ENCODE measurements at regions not wholly inside any gene's neighbourhood (a gene's known extent, or its start where the extent isn't known, plus 50 kb on each side); places are given as distances from the start of the nearest gene placed in this dataset.
"Not testable (repeated sequence)": the region's sequence is repeated elsewhere in the genome, so short reads cannot be mapped to it uniquely, and the experiment has no call there.

DNA sequence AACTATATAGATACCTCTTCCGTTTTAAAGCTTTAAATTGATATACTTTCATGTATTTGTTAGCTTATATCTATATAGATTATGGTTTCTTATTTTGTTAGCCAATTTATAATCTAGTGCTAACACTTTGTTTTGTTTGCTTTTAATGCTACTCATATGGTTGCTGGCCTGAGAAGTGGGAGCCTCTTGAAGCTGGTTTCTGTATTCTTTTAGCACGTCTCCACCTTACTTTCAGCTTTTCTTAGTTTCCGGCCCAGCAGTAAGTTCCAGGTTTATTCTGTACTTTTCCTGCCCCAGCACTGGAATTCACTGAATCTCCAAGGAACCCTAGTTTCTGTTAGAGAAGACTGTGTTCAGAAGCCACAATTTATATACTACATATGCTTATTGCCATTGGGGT is 458.9 kb downstream of the PRR16 start:
- DNase-seq: no peak

DNA sequence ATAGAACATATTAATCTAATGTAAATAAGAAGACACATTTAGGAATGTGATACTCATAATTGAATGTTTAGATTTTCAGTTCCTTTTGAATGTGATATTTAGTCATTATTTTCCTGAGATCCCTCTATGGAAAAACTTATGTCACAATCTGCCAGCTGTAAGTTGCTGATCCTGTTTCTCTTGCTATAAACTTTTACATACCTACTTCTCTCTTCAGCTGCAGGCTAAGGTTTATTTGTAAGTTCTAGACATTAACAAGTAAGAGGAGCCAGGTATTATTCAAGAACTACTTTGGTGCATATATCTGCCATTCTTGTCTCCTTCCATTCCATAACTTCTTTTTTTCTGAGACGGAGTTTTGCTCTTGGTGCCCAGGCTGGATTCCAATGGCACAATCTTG is 462.4 kb downstream of the PRR16 start:
- no peak for DNase-seq

DNA sequence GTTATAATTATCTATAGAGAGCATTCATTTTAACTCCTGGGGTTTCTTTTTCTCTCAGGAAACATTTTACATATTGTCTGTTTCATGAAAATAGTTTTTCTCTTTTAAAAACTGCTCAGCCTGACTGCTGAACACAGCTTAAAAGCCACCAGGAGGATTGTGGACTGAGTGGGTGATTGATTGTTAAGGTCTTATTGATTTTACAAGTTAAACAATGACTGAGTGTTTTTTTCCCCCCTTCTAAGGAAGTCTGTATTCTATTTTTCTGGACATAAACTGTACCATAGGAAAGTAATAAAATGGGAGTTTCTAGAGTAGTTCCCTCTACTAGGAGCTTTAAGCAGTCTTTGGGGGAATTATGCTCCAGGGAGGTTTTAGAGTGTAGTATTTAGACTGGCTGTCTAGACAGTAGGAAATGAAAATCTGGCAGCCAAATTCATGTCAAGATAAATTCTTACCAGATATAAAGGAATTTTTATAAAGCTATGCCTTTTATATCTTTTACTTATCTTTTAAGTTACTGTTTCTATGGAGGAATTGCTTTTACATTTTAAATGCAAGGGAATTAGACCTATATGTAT is 463.9 kb downstream of the PRR16 start:
- DNase-seq: no peak

DNA sequence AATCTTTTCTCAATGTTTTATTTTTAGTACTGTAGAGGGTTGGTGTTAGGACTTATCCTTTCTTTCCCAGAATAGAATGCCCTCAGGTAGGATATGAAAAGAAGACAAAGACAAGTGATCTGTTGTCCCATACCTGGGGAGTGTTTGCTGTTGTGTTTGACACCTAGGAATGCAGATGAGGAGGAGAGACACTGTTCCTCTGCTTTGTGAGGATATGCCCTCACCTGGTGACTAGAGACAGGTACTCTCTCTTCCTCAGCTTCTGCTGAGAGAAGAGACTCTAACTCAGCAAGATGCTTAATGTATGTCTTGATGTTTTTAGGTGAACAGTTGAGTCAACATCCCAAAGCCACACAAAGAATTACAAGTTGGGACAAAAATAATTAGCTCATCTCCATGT is 468.4 kb downstream of the PRR16 start:
- no peak for DNase-seq

DNA sequence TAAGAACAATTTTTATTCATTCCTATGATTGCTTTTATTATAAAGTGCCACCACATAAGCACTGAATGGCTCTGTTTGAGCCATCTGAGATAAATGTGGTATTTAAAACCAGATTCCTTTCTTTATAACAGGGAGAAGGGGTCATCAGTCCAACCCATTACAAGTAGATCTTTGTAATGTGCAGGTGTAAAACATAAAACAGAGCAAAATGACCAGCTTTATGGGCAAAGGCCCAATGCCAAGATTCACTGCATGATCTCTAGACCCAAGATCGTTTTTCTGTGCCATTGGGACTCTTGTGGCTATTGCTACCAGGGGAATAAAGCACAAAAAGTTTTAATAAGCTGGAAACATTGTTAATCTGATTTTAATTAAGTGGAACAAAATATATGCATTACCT is 469.9 kb downstream of the PRR16 start:
- DNase-seq: no peak

DNA sequence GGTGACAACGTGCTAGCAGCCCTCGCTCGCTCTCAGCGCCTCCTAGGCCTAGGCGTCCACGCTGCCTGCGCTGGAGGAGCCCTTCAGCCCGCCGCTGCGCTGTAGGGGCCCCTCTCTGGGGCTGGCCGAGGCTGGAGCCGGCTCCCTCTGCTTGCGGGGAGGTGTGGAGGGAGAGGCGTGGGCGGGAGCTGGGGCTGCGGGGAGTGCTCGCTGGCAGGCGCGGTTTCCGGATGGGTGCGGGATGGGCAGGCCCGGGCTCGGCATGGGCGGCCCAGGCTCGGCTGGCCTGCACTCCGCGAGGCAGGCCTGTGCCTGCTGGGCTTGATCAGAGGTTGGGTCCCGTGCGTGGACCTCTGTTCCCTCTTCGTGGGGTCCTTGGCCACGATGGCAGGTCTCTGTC is 472.6 kb downstream of the PRR16 start:
- no peak for DNase-seq

DNA sequence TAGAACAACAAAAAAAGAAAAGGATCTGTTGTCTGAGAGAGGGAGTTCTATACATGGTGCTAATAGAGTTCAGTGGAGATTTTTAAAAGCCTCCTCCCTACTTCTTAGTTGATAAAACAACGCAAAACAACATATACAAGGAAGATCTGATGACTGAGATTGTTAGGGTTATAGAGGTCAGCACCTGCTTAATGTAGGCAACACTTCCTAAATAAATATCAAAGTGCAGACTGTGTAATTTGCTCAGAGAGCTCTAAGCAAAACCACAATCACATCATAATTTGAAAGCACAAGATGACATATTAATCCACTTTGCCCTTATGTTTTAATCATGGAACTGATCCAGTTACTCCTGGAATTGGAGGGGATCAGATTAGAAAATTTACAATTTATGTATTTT is 474.5 kb downstream of the PRR16 start:
- DNase-seq: no peak

DNA sequence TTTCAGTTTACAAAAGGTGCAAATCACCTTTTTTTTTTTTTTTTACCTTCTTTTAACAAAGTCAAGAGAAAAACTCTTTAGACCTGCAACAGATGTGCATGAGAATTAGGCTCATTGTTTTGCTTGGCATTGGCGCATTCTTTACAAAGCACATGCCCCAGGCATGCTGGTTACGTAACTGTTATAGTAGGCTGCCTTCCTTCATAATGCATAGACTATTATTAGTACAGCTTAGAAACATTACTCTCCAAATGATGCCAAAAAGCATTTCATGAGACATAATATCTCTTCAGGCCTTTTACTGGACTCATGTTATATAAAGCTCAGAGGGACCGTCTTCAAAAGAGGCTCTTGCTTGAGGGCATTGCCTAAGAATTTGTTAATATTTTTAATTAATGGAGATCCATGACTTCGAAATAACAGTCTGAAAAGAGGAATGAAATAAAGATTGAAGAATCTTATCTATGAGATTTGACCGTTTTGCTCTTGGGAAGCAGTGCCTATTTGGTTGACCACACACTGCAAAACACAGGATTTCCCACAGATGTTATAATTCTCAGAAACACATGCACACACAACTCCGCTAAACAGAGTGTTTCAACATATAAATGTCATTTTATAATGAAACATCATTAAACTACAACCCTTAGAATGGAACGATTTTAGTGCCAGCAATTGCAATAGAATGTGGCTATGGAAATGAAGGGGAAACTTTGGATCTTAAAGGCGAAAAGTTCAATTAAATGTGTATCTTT is 478.7 kb downstream of the PRR16 start:
- DNase-seq: peak; percentile 36

DNA sequence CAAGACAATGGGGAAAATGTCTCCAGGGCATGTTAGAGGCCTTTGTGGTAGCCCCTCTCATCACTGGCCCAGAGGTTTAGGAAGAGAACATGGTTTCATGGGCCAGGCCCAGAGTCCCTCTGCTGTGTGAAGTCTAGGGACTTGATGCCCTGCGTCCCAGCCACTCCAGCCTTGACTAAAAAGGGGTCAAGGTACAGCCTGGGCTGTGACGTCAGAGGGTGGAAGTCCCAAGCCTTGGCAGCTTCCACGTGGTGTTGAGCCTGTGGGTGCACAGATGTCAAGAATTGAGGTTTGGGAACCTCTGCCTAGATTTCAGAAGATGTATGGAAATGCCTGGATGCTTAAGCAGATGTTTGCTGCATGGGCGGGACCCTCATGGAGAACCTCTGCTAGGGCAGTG is 485.5 kb downstream of the PRR16 start:
- DNase-seq: not testable (repeated sequence)

DNA sequence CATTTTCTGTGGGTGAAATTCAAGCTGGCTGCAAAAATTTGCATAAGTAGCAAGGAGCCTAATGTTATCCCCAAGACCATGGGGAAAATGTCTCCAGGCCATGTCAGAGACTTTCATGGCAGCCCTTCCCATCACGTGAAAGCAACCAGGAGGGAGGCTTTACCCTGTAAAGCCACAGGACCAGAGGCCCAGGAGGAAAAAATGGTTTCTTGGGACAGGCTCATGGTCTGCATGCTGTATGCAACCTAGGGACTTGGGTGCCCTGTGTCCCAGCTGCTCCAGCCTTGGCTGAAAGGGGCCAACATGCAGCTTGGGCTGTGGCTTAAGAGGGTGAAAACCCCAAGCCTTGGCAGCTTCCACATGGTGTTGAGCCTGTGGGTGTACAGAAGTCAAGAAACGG is 489.3 kb downstream of the PRR16 start:
- not testable (repeated sequence) for DNase-seq

DNA sequence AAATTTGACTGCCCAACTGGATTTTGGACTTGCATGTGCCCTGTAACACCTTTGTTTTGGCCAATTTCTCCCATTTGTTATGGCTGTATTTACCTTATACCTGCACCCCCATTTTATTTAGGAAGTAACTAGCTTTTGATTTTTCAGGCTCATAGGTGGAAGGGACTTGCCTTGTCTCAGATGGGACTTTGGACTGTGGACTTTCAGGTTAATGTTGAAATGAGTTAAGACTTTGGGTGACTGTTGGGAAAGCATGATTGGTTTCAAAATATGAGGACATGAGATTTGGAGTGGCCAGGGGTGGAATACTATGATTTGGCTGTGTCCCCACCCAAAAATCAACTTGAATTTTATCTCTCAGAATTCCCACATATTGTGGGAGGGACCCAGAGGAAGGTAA is 490.2 kb downstream of the PRR16 start:
- no peak for DNase-seq

DNA sequence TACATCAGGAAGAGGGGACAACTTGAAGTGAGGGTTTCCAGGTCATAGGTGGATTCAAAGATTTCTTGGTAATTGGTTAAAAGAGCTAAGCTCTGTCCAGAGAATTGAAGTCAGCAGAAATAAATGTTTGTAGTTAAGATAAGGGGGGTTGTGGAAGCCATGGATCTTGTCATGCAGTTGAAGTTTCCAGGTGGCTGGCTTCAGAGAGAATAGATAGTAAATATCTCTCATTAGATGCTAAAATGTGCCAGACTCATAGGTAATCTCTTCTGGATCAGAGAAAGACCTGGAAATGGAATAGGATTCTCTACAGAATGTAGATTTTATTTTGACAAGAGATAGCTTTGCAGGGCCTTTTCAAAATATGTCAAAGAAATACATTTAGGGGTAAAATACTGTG is 491.7 kb downstream of the PRR16 start:
- no peak for DNase-seq

DNA sequence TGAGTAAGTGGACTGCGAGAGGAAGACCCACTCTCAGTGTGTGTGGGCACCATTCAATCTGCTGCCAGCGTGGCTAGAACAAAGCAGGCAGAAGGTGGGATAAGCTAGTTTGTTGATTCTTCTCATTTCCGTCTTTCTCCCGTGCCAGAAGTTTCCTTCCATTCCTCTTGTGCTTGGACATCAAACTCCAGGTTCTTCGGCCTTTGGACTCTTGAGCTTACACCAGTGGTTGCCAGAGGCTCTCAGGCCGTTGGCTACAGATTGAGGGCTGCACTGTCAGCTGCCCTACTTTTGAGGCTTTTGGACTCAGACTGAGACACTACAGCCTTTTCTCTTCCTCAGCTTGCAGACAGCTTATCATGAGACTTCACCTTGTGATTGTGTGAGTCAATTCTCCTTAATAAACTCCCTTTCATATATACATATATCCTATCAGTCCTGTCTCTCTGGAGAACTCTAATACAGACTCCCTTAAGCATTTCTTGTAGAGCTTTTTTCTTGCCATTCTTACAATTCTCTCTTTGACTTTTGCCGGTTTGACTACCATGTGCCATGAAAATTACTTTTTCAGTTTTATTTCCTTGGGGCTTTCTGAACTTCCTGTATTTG is 494.9 kb downstream of the PRR16 start:
- DNase-seq: no peak

DNA sequence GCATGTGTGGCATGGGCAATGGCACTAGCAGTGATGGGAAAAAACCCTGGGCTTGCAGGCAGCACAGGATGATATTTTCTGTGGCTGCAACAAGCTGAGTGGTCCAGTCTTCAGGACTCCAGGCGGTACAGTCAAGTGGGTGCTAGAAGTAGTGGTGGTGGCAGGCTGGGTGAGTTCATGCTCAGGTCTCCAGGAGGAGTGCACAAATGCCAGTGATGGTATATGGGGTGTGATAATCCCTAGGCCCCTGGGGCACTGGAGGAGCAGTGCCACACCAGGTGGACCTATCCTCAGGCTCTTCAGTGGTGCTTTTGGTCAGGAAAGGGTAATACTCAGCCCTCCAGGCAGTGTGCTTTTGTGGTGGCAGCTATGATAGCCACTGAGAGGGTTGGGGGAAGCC is 496.4 kb downstream of the PRR16 start:
- DNase-seq: no peak

DNA sequence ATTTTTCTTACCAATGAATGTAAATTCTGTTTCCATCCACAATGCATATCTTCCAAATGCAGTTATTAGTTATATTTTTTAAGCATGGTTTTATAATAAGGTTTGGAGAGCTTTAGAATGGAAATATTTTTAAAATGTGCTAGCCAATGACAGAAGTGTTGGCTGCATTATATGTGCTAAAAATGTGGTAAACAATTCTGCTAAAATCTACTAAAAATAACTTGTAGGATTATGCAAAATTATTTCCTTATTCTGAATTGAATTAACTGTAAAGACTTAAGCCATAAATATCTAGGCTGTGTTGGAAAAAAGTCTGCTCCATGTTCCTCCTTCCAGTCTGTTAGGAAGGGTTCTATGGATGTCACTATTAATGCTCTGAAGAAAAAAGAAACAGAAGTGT is 503.3 kb downstream of the PRR16 start:
- no peak for DNase-seq

DNA sequence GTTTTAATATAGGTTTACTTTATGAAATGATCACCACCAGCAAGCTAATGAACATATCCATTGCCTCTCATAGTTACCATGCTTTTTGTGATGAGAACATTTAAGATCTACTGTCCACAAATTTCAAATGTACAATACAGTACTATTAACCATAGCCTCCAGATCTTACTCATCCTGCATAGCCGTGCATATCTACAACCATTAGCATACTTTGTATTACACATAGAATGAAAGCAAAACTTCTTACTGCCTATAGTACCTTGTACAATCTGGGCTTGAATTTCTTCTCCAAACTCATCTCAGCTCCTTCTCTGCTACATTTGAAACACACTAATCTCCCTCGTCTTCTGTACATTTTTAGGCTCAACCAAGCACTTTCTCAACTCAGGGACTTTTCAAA is 510.6 kb downstream of the PRR16 start:
- DNase-seq: no peak

DNA sequence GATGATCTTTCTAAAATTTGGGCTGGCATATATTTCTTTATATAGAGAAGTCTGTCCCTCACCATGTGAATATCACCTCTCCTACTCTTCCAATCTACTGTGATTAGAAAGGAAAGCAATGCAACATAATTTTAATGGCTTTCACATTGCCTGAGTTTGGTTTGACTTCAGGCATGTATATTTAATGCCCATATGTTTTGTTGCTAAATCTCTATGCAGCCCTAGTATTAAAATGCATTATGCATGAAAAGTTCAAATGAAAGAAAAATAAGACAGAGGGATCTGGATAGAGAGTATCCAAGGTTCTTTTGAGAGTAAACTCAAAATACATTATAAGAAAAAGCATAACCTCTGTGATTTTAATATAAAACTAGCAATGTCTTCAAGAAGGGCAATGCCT is 518.3 kb downstream of the PRR16 start:
- DNase-seq: no peak

DNA sequence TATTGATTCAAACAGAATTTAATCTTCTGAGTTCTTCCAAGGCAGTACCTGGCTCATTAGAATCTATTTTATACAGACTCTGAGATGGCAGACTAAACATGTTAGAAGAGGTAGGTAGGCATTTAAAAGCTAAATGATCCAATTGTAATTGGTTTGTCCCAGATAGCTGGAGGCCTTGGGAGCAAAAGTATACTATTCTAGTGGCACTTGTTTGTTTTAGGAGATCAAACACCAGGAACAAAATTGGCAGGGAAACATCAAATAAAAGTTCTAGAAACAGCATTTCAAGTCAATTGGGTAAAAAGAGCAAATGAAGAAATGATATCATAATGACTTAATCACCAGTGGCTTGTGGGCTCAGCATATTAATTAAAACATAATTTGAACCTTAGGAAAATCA is 521.4 kb downstream of the PRR16 start:
- DNase-seq: no peak

DNA sequence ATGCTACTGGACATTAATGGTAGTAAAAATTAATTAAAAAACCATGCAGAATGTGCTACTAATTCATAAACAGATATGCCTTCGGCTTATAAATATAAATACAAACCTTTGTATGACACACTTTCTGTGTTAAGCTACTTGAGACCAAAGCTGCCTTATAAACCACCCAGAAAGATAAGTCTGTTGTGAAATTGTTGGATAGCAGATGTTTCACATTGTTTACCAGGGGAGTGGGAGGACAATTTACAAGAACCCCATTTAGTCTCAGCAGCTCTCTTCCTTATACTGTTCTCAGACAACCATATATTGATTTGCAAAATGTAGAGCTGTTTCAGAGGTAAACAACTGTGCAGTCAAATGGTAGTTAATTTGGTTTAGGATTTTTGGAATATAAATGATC is 524.4 kb downstream of the PRR16 start:
- no peak for DNase-seq

DNA sequence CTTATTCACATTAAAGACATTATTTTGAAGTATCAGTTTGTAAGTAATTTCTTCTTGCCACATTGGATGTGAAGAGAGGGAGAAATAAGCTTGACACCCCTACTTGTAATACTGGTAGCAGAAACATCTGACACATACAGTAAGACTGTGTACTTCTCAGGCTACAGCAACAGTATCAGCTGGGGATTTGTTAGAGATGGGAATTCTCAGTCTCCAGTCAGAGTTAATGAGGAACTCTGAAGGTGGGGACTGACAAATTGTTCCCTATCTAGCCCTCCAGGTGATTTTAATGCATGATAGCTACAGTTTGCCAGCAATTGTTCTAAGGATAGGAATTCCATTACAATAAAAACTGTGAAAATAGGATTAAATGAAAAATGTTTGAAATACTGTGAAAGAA is 524.8 kb downstream of the PRR16 start:
- no peak for DNase-seq

DNA sequence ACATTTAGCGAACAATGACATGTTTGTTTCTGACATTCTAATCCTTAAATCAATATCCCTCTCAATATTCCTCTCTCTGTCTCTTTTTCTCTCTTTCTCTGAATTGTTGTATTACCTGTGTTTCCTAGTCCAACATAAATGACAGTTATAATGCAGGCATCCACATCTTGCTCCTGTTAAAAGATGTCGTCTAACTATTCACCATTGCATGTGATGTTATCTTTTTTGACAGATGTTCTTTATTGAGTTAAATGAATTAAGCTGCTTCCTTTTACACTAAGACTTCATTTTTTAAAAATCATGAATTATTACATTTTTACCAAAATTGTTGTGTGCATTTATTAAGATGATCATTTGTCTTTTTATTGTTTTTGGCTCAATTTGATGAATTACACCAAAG is 527.5 kb downstream of the PRR16 start:
- no peak for DNase-seq

DNA sequence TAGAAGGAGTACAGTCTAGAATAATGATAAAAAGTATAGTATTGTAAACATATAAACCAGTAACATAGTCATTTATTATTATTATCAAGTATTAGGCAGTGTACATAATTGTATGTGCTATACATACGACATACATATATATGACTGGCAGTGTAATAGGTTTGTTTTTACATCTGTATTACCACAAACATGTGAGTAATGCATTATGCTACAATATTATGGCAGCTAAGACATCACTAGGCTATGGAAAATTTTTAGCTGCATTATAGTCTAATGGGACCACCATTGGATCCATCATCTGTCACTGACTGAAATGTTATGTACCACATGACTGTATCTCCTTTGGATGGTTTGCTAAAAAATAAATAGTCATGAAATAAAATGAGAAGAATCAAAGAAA is 530.0 kb downstream of the PRR16 start:
- DNase-seq: no peak

DNA sequence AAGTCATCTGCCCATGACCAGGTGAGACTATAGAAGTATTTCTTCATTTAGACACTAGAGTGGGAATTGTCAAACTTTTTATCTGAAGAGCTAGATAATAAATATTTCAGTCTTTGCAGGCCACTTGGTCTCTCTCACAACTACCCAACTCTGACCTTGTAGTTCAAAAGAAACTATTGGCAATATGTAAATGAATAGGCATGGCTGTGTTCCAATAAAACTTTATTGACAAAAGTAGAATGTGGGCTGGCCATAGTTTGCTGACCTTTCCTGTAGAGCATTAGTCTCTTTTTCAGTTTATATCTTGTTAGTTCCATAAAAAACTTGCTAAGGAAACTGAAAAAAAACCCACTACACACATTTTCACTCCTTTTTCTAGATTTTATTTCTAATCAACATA is 535.5 kb downstream of the PRR16 start:
- no peak for DNase-seq

DNA sequence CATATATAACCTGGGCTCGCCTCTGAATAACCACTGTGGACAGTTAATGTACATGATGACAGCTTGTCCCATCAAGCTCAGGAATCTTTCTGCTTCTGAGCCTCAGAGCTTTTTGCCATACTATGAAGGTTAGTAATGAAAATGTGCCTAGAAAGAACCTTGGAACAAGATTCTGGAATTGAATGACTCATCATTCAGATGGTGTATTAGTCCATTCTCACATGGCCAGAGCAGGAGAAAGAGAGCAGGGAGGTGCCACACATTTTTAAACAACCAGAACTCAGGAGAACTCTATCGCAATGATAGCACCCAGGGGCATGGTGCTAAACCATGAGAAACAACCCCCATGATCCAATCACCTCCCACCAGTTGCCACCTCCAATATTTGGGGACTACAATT is 542.1 kb downstream of the PRR16 start:
- DNase-seq: no peak

DNA sequence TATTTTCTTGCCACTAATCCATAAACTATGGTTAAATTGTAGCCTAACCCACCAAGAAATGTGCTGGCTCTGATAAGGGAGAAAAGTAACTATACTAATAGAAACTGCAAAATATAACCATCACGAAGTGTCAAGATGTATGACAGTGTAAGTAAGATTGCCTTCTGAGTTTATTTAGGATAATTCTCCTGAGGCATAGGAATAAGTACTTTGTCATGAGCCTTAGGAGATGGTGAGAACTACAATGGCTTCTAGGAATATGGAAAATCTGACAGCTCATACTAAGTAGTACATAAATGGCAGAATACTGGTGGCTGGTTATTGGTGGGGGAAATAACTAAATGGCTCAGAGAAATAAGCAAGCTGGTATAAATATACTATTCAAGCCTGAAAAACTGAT is 543.9 kb downstream of the PRR16 start:
- DNase-seq: no peak
